Endodermal cell (in vitro differentiated cells): ENCODE measurements at regions not wholly inside any gene's neighbourhood (a gene's known extent, or its start where the extent isn't known, plus 50 kb on each side); places are given as distances from the start of the nearest gene placed in this dataset.

Source experiments
- DNase-seq: peaks from one replicate; pipeline ENCODE4 v3.0.0-alpha.2; 2017
- H3K27ac ChIP-seq: 2 replicates; pipeline ENCODE4 v1.5.1; 2013; ENCODE audit warnings: mild to moderate bottlenecking, low read depth, low read length, moderate library complexity
- H3K27me3 ChIP-seq: 2 replicates; pipeline ENCODE4 v1.6.1; 2013; ENCODE audit warnings: mild to moderate bottlenecking, low read length, moderate library complexity; ENCODE audit not compliant: insufficient read depth, control insufficient read depth, poor library complexity, severe bottlenecking
- H3K36me3 ChIP-seq: 2 replicates; pipeline ENCODE4 v1.7.0; 2013; ENCODE audit warnings: mild to moderate bottlenecking, low read length, moderate library complexity; ENCODE audit not compliant: control insufficient read depth, insufficient read depth
- H3K4me1 ChIP-seq: one replicate; pipeline ENCODE4 v1.7.0; 2013; ENCODE audit warnings: low read length; ENCODE audit not compliant: control insufficient read depth, insufficient read depth
- H3K4me3 ChIP-seq: 2 replicates; pipeline ENCODE4 v1.5.1; 2013; ENCODE audit warnings: mild to moderate bottlenecking, low read length, moderate library complexity
- H3K9ac ChIP-seq: 2 replicates; pipeline ENCODE4 v1.6.1; 2013; ENCODE audit warnings: mild to moderate bottlenecking, low read length, moderate library complexity; ENCODE audit not compliant: poor library complexity, severe bottlenecking; ENCODE audit errors: extremely low read depth
- H3K9me3 ChIP-seq: 2 replicates; pipeline ENCODE4 v1.6.1; 2013; ENCODE audit warnings: mild to moderate bottlenecking, low read length, moderate library complexity; ENCODE audit not compliant: control insufficient read depth
- H3K27ac Mint-ChIP-seq: 2 replicates; pipeline ENCODE4 v1.8.0; 2020; ENCODE audit warnings: mixed read lengths
- H3K27me3 Mint-ChIP-seq: 2 replicates; pipeline ENCODE4 v1.8.0; 2021; ENCODE audit warnings: mild to moderate bottlenecking, mixed read lengths; ENCODE audit not compliant: insufficient read depth
- H3K36me3 Mint-ChIP-seq: 2 replicates; pipeline ENCODE4 v1.8.0; 2020; ENCODE audit warnings: low read depth, mixed read lengths
- H3K4me1 Mint-ChIP-seq: 2 replicates; pipeline ENCODE4 v1.8.0; 2020; ENCODE audit warnings: mixed read lengths
- H3K4me3 Mint-ChIP-seq: 2 replicates; pipeline ENCODE4 v1.8.0; 2020; ENCODE audit warnings: mild to moderate bottlenecking, moderate library complexity, mixed read lengths
- H3K9me3 Mint-ChIP-seq: 2 replicates; pipeline ENCODE4 v1.8.0; 2020; ENCODE audit warnings: mild to moderate bottlenecking, mixed read lengths
- CTCF ChIP-seq: fragments of 200-600 bp; sonication (generic); conservative IDR thresholded peaks from 2 replicates; pipeline ENCODE4 v1.5.0; 2021; ENCODE audit warnings: antibody characterized with exemption, mild to moderate bottlenecking
- WGBS, 2 experiments: methylation state at CpG; one replicate each; pipeline versions ENCODE4 v1.1.5 to v1.1.7; 2013; ENCODE audit warnings: missing lambda C conversion rate in 2 of 2, mixed read lengths in 1 of 2; ENCODE audit not compliant: insufficient coverage in 1 of 2, insufficient read length in 1 of 2; 5-methylcytosine and 5-hydroxymethylcytosine counted together

GRCh38 chr20:40203032-40203431 lies 486.0 kb downstream of the MAFB start:
- Mint-ChIP-seq H3K27me3 (no peaks in the 10 kb centered on the region), H3K4me3 (no peak overlapping the region), H3K4me1 (peaks cover 19% of the 10 kb centered on the region), H3K36me3 (peaks cover 4% of the 10 kb centered on the region), H3K9me3 (peaks cover 4% of the 10 kb centered on the region), H3K27ac (no peak overlapping the region)
- Histone ChIP-seq H3K27me3 (no peaks in the 10 kb centered on the region), H3K4me1 (no peaks in the 10 kb centered on the region), H3K4me3 (no peak overlapping the region), H3K36me3 (no peaks in the 10 kb centered on the region), H3K9me3 (no peaks in the 10 kb centered on the region), H3K27ac (no peak overlapping the region), H3K9ac (no peak overlapping the region)
- no peak for DNase-seq
- TF ChIP-seq CTCF, result no peak
- WGBS, 2 experiments, result 85% methylated on average over 1 of the region's 1 CpG; no CpG with 5 or more reads in 1 of the 2 experiments

GRCh38 chr20:40197691-40198090 lies 491.3 kb downstream of the MAFB start:
- H3K4me1 Mint-ChIP-seq, result peaks cover 19% of the 10 kb centered on the region
- H3K27me3 Mint-ChIP-seq, result no peaks in the 10 kb centered on the region
- no peaks in the 10 kb centered on the region for H3K36me3 Mint-ChIP-seq
- H3K36me3 ChIP-seq, result no peaks in the 10 kb centered on the region
- no peak for TF ChIP-seq CTCF
- H3K9me3 ChIP-seq, result no peaks in the 10 kb centered on the region
- no peak overlapping the region for H3K27ac ChIP-seq
- peak; percentile 45 for DNase-seq
- H3K4me3 Mint-ChIP-seq, result peak overlapping the region; percentile 31
- peaks cover 5% of the 10 kb centered on the region for H3K4me1 ChIP-seq
- WGBS, 2 experiments, result 84 to 89% methylated on average over 4 of the region's 4 CpGs
- H3K9me3 Mint-ChIP-seq, result no peaks in the 10 kb centered on the region
- H3K9ac ChIP-seq, result no peak overlapping the region
- H3K4me3 ChIP-seq, result no peak overlapping the region
- no peaks in the 10 kb centered on the region for H3K27me3 ChIP-seq
- peak overlapping the region; percentile 75 for H3K27ac Mint-ChIP-seq

GRCh38 chr20:40196846-40197436 lies 492.1 kb downstream of the MAFB start:
- Histone ChIP-seq H3K27ac (no peak overlapping the region), H3K4me1 (peaks cover 5% of the 10 kb centered on the region), H3K4me3 (no peak overlapping the region), H3K36me3 (no peaks in the 10 kb centered on the region), H3K9me3 (no peaks in the 10 kb centered on the region), H3K9ac (no peak overlapping the region), H3K27me3 (no peaks in the 10 kb centered on the region)
- WGBS, 2 experiments, result 82 to 100% methylated on average over 1 to 2 of the region's 2 CpGs
- Mint-ChIP-seq H3K9me3 (no peaks in the 10 kb centered on the region), H3K4me3 (no peak overlapping the region), H3K36me3 (no peaks in the 10 kb centered on the region), H3K4me1 (peaks cover 19% of the 10 kb centered on the region), H3K27ac (no peak overlapping the region), H3K27me3 (no peaks in the 10 kb centered on the region)
- DNase-seq, result no peak
- TF ChIP-seq CTCF, result no peak
